HFF-Myc (cell line): ENCODE measurements at regions not wholly inside any gene's neighbourhood (a gene's known extent, or its start where the extent isn't known, plus 50 kb on each side); places are given as distances from the start of the nearest gene placed in this dataset.

Source experiments
- DNase-seq: peaks from one replicate; pipeline ENCODE4 v3.0.0-alpha.2; 2011; ENCODE audit warnings: low read depth; ENCODE audit errors: extremely low read depth
- H3K4me3 ChIP-seq: replicated peaks from 2 replicates; pipeline ENCODE4 v1.5.1; 2011; ENCODE audit warnings: low read depth, mild to moderate bottlenecking, control low read depth, low read length
- TF ChIP-seq, protein P1 (sequence below): IDR thresholded peaks from 2 replicates; pipeline ENCODE4 v1.5.1; 2012; ENCODE audit warnings: mild to moderate bottlenecking, low read depth, low read length, control low read depth; ENCODE audit errors: missing control alignments

DNA sequence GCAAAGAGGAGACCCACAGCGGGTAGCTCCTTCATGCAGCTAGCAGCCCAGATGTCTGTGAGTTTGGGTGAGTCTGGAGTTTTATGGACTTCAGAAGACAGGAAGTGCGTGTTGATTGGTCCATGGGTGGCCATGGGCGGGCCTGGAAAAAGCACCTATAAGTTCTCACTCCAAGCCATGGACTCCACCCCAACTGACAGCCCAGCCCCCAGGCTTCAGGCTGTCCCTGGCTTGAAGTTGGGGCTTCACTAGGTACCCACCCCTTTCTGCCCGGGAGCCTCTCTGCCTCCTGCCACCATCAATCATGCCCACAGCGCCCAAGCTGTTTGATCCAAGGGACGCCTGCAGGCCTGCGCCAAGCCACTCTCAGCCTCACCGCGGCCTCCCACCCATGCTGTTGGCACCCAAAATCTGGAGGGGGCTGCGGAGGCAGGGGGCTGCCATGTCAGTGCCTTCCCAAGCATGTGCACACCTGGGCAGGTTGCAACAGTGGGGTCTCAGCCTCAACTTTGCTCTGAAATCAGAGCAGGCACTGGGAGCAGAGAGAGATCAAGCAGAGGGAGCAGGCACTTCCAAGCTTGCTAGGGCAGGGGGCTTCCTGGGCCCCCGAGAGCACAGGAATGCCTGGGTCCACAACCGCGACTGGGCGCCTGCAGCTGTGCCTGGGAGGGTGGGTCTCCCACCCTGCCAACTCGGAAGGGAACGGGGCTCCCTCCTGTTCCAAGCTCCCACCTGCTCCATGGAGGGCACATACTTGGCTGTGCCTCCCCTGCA is 1503.7 kb downstream of the CDH11 start:
- TF ChIP-seq, protein P1, sequence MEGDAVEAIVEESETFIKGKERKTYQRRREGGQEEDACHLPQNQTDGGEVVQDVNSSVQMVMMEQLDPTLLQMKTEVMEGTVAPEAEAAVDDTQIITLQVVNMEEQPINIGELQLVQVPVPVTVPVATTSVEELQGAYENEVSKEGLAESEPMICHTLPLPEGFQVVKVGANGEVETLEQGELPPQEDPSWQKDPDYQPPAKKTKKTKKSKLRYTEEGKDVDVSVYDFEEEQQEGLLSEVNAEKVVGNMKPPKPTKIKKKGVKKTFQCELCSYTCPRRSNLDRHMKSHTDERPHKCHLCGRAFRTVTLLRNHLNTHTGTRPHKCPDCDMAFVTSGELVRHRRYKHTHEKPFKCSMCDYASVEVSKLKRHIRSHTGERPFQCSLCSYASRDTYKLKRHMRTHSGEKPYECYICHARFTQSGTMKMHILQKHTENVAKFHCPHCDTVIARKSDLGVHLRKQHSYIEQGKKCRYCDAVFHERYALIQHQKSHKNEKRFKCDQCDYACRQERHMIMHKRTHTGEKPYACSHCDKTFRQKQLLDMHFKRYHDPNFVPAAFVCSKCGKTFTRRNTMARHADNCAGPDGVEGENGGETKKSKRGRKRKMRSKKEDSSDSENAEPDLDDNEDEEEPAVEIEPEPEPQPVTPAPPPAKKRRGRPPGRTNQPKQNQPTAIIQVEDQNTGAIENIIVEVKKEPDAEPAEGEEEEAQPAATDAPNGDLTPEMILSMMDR: no peak
- no peak overlapping the region for H3K4me3 ChIP-seq
- no peak for DNase-seq

DNA sequence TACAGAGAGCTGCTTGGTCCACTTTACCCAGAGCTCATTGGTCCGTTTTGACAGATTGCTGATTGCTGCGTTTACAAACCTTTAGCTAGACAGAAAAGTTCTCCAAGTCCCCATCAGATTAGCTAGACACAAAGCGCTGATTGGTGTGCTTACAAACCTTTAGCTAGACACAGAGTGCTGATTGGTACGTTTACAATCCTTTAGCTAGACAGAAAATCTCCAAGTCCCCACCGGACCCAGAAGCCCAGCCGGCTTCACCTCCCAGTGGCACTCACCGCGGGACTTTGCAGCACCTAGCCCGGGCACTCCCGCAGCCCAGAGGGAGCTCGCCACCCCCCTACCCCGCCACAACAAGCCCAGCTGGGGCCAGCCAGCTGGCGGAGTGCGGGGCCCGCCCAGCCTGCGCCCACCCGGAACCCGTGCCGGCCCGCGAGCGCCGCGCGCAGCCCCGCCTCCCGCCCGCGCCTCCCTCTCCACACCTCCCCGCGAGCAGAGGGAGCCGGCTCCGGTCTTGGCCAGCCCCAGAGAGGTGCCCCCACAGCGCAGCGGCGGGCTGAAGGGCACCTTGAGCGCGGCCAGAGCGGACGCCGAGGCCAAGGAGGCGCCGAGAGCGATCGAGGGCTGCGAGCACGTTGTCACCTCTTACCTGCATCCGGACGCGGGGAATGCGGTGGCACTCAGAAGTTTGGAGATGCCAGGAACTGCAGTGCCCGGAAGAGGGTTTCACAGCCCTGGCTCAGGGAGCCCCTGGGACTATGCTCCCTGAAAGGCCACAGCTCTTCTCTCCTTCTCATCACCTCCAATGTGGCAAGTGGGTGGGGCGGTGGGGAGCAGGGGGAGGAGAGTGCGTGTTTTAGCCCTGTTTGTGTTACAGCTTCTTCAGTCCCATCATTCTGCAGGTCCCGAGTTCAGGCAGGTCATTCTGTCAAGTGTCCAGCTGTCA is 1504.5 kb downstream of the CDH11 start:
- TF ChIP-seq, protein P1: no peak
- H3K4me3 ChIP-seq: peak overlapping the region; percentile 33
- DNase-seq: no peak

DNA sequence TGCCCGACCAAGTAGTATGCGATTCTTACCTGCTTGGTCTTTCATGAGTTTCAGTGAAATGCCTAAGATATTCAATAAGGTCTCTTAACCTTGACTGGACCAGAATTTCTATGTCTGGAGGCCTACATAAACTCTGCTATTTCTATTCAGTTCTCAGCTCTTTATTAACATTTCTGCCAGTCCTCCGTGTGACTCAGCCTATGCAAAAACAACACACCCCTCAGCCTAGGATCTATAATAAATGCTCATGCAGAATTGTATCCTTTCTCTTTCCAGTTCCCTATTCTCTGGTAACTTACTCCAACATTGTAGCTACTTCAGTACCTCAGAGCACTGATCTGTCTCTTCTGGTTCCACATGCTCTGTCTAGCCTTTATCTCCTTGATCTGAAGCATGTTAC is 1507.4 kb downstream of the CDH11 start:
- TF ChIP-seq, protein P1: no peak
- no peak for DNase-seq
- H3K4me3 ChIP-seq: no peak overlapping the region

DNA sequence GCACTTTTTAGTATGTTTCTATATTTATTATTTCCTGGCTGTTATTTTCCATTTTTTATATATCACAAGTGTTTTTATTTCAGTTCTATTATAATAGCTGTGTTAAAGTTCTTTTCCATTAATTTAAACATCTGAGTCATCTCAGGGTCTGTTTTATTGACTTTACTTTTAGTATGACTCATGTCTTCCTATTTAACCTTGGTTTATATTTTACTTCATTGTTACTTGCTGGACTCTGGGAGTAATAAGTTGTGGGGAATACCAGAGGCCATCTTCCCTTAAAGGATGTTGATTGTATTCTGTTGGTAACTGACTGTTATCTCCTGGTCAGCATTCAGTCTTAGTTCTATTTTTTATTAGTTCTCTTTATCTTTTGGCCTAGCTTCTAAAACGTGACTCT is 1508.2 kb downstream of the CDH11 start:
- peak; percentile 19 for DNase-seq
- no peak overlapping the region for H3K4me3 ChIP-seq
- TF ChIP-seq, protein P1: no peak

DNA sequence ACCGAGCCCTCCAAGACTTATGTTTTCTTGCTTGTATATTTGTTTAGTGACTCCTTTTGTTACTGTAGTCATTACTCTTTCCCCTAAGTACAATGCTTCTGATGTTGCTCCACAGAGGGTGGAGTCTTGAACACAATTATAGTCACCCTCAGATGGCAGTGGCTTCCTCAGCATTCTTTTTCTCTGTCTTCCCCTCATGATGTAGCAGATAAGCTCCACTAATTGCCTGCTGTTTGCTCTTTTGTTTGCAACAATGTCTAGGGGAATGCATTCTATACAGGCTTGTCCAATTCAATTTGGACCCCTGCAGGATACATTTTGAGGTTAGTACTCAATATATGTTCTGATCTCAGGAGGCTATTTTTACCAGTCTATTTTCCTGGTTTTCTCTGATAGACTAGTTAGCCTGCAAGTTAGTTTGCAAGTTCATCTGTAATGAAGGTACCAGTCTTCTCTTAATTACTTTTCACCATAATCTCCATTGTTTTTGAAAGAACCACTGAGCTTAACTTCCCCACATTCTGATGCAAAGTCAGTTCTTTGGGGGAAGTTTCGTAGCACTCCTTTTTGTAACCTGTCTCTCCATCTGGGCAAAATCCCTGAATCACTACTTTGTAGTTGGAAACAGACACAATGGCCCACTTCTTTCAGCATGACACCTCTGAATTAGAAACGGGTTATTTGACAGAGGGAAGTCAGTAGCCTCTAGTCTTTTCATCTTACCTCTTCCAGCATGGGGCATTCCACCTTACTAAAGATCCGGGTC is 1509.2 kb downstream of the CDH11 start:
- no peak overlapping the region for H3K4me3 ChIP-seq
- TF ChIP-seq, protein P1: no peak
- no peak for DNase-seq

DNA sequence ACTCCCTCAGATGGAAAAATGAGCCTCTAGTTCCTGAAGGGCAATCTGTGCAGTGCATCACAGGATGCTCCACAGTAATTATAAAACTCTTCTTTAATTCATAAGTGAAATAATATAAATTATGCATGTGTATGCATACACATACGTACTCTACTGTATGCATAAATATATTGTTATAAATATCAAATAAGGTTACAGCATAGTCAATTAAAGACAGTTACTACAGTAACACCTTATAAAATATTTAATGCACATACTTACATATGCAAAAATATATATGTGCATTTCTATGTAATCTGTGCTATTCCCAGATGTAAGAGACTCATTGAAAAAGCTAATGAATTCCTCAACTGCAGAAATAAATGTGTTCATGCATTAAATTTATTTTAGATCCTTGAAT is 1515.1 kb downstream of the CDH11 start:
- TF ChIP-seq, protein P1: no peak
- DNase-seq: no peak
- H3K4me3 ChIP-seq: no peak overlapping the region
